HG02973 (cell line): ENCODE measurements at regions not wholly inside any gene's neighbourhood (a gene's known extent, or its start where the extent isn't known, plus 50 kb on each side); places are given as distances from the start of the nearest gene placed in this dataset.
"Not testable (repeated sequence)": the region's sequence is repeated elsewhere in the genome, so short reads cannot be mapped to it uniquely, and the experiment has no call there.

Experiments used
- ATAC-seq: cut with Tn5 transposase; IDR thresholded peaks from one replicate; pipeline ENCODE4 v1.9.1; 2021; ENCODE audit warnings: moderate library complexity; ENCODE audit not compliant: unreplicated experiment

DNA sequence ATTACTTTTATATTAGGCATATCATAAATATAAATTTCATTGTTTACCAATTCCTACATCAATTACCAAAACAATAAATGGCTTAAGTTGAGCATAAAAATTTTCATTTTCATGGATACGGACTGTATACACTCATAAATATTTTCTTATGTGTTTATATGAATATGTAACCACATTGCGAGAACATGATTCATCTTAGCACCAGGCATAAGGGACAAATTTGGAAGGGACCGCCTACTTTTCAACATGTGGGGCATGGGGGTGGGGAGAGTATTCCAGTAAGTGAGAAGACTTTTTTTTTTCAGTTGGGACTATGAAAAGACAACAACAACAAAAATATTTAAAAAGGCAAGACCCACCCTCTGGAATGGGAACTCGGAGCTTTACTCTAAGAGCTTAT lies 296.1 kb downstream of the RAB38 start:
- no peak for ATAC-seq

DNA sequence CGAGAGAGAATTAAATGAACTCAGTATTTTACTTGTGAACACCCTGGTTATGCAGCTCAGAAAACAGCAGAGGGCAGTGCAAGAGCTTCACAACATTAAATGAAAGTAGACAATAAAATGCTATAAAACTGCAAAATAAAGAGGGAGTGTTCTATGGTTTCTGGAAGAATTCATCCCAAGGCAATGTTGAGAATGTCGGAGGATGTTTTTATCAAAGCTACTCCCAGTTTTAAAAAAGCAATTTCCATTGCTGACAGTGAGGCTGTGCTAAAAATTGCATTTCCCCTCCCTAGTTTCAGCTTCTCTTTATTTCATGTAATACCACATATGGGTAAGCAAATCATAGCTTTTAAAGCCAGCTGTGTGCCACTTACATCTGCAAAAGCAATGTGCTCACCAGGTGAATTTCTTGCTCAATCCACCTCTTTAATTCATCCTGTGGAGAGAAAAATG lies 296.8 kb downstream of the RAB38 start:
- ATAC-seq: no peak

DNA sequence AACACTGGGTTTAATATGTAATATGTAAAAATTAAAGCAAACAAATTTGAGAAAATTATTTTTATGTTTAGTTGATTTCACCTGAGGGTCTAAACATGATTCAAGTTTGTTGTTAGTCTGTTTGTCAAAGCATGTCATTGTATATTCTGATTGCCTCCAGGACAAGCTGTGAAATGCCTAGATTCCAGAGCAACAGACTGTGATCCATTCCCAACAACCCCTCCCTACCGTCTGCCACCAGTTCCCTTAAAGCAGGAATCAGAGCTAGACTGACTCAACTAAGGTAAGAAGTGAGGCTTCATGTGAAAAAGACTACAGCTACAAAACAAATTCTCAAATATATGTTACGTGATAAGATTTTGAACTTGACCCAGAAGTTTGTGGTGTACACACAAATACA lies 304.2 kb downstream of the RAB38 start:
- ATAC-seq: no peak

DNA sequence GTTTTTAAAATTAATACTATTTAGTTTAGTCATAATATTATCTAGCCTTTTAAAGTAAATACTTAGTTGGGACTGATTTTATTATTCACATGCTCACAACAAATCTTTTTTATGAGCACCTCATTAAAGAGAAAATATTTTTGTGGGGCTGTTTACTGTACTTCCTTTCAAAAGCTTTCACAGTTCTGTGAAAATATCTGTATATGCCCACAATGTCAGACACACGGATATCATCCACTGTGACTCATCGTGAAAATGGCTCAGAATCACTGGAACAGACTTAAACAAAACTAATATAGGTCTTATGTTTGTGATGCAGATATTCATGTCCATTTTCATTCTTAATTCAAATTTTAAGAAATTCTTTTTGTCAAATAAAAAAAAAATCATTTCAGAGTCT lies 305.2 kb downstream of the RAB38 start:
- no peak for ATAC-seq

DNA sequence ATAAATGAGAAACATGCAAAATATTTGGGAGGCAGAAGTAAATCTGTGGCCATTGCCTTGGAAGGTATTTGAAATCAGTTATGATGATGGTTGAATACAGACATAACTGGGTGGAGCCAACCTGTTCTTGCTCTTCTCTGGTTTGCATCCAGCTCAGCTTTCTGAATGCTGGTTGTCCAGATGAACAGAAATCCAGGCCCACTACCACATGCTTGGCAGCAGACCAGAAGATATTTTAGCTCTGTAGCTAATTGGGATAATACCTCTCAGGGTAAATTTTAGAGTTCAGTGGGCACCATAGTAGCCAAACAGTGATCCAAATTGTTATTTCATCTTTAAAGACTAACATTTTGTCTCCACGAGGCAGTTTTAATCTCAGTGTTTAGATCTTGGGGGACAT lies 308.3 kb downstream of the RAB38 start:
- ATAC-seq: no peak

DNA sequence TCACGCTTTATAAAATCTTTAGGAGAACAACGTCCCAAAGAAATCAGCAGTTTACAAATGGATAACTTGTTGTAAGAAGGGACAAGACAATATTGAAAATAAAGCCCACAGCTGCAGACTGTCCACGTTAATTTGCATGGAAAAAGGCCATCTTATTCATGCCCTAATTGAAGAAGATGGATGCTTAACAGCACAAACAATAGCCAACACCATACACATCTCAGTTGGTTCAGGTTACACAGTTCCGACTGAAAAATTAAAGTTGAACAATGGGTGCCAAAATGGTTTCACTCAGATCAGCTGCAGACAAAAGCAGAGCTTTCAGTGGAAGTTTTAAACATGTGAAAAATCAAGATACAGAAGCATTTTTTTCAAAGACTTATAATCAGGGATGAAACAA lies 314.2 kb downstream of the RAB38 start:
- ATAC-seq: no peak

DNA sequence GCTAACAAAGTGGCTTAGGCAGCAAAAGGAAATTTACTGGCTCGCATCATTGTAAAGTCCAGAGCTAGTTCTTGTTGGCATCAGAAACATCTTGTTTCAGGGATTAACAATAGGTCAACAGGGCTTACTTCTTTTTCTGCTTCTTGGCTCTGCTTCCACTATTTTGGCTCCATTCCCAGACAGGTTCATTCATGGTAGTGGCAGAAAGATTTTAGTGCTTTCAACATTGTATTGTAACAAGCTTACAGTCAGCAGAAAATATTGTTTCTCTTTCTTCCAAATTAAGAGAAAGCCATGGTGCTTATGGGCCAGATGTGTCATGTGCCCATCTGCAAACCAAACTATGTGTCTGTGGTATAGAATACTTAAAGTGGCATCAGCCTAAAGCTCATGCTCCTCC lies 315.6 kb downstream of the RAB38 start:
- no peak for ATAC-seq

DNA sequence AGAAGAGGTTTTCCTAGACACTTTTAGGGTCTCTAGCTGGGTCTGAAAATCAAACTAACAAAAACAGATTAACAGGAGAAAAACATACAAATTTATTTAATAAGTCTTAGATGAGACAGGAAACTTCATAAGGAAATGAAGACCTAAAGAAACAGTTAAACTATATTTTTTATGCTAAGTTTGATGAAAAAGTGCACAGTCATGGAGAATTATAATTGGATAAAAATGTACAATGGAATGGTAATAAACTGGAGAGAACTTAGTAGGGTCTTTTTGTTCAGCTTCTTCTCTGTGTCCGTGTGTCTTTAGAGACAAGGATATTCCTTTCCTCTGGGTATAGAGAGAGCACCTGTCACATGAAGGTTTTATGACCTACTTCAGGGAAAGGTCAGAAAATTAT lies 323.4 kb downstream of the RAB38 start:
- ATAC-seq: no peak

DNA sequence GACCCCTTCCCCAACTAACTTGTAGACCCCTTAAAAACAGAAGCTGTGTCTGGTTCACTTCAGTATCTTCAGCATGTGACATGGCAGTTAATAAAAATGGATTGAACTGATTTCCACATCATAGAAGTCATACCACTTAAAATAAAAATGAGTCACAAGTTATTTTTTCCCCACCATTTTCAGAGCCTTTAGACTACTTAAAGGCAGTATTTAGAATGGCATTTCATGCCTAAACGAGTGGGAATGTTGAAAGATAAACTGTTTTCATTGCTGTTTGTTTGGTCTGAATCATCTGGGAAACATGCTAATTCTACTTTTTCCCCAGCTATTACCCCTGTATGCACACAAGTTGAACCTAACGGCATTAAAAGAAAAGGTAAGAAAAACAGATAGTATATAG lies 324.0 kb downstream of the RAB38 start:
- no peak for ATAC-seq

DNA sequence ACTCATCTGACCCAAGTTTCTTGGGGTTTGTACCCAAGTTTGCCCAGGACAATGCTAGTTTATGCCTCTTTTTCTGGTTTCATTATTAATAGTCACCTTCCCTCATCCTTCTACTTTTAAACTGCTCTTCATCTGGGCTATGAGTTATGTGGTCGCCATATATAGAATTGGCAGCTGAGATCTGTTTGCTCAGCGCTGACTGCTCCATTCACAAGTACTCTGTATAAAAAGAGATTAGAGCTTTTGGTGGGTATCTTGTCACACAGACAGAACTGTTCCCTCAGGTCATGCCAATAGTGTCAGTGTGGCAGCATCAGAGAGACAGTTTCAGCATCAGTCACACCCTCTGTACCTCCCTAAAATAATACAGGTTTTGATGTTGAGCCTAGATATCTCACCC lies 326.0 kb downstream of the RAB38 start:
- ATAC-seq: no peak

DNA sequence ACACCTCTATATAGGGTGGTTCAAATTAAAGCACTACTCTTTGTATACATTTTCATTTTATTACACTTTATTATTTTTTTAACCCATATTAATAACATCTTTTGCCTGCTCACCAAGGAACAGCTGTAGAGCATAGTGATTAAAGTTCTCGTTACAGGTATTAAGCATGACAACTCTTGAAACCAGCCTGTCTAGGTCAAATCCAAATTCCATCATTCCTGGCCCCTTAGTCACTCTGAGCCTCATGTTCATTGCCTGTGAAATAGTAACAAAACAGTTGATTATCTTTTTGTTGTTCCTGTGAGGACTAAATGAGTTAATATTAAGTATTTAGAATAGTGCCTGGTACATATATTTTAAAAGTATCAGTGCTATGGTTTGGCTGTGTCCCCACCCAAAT lies 334.5 kb downstream of the RAB38 start:
- no peak for ATAC-seq

DNA sequence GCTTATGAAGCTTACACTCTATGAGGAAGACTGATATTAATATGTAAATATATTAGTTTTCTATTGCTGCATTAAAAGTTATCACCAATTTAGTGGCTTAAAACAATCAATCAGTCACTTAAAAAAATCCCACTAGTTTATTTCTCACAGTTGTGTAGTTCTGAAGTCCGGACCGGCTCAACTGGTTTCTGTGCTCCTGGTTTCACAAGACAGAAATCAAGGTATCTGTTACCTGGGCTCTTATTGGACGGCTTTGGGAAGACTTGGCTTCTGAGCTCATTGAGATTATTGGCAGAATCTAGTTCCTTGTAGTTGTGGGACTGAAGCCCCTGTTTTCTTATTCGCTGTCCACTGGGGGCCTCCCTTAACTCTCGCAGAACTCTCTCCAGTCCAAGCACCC lies 343.0 kb downstream of the RAB38 start:
- no peak for ATAC-seq

DNA sequence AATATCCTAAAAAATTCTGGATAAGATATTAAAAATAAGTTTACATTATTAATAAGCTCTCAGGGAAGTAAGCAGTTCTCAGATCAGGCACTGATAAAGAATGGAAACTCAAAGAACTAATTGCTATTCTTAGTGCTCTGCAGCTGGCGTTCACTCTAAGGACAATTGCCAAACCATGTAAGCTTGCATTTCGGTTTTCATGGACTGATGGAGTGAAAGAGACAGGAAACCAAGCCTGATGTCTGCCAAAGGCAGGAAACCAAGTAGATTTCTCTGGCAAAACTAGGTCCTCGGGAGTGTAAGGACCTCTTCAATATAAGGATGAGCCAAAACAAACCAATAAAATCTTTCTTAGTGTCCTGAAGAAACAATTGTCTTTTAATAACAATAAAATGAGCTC lies 355.2 kb downstream of the RAB38 start:
- ATAC-seq: no peak

DNA sequence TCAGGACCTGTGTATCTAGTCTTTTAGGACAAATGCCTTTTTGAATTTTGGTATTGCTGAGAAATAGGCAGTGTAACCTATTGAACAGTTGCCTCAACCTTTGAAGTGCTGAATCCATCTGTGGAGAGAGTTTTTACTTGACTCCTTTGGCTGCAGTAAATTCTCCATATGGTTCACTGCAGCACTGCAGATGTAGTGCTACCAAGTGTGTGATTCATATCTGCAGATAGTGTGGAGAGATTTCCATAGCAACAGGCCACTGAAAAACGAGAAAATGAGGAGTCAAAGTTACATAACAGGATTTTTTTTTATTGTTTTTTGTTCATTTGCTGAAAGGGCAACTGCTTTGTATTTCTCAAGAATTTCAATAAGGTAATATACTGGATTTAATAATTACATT lies 356.1 kb downstream of the RAB38 start:
- no peak for ATAC-seq

DNA sequence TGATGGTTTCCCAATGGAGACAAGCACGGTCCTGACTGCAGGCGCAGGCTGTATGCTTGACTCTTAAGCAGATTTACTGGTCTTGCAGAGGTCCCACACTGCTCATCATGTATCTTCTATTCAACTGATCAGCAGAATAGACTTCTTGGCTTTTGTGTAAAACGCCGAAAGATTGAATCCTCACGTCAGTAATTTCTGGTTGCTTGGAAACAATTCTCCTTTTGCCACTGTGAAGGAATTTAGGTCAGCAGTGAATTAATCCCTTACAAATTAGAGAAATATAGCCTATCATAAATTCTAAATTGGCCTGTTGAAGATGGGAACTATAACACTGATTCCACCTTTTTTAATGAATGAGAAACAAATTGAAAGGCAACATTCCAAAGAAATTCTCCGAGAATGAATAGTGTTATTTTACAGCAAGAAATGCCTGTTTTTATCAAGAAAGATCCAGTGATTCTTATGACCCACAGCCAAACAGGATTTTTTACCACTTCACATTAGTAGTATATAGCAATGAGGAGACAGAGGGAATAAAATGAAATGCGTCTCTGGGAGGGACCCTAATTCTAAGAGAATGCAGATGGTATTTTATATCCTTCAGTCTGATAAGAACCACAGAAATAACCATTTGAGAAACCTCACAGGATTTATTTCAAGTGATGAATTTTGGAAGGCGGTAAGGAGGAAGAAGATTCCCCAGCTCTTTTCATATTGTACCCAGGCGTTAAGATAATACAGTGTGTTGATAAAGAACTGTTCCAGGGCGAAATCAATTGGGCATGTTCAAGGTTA lies 362.5 kb downstream of the RAB38 start:
- ATAC-seq: no peak

DNA sequence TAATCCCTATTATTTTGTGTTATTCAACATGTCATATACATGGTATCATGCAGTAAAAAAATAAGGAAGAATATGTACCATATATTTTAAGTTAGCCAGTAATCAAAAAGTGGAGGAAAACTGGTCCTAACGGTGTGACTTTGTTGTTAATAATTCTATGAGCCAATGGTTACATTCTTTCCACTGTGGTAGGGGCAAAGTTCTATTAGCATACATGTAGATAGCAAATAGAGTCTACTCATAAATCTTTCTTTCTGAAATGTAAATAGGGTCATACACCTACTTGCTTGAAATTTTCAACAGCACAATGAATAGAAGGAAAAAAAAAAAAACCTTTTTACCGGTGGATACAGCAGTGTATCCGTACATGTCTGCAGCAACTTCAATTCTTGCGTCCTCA lies 364.8 kb downstream of the RAB38 start:
- ATAC-seq: no peak

DNA sequence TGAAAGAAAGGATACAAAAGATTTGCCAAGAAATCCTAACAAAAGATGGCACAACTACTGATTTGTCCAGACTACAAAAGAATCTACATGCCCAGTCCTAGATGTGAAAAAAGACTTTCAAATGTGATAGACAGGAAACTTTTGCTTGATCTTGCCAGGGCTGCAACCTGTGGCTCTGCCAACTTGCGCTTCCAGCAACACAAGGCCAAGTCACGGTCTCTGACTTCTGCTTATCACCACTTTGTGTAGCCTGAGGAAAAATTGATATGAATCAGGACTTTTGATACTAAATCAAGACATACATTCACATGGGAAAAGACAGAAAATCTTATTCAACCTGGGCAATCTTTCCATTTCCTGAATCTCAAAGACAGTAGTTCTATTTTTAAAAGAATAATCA lies 366.0 kb downstream of the RAB38 start:
- no peak for ATAC-seq

DNA sequence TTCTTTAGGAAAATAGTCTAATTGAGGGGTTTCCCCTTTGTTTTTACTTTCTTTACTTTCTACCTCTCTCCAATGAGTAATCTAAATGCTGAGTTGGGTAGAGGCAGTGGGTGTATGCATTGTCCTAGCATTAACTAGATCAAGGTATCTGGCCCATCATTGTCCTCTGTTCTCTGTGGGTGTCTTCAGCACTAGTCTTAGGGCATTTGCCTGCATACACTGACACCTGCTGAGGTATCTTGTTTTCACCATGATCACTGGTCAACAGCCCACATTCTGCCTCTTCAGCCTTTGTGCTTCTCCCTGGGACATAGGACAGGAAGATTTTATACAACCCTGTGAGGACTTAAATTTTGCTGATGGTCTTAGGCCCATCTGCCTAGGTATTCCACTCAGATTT lies 371.1 kb downstream of the RAB38 start:
- ATAC-seq: no peak

DNA sequence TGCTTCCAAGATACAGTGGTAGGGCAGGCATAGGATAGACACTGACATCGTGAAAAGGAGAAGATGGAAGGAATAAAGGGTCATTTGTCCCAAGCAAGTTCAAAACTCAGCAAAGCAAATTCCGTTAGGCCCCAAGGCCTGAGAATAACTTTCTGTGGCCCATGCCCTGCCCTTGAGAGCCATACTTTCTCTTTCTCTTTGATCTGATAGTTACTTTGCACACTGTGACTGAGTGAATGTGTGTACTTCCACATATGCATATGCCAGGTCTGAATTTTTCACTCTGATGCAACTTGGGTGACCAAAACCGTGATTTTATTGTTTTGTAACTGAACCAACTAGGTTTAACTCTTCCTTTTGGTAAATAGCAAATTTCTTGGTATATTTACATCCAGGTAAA lies 371.5 kb downstream of the RAB38 start:
- no peak for ATAC-seq

DNA sequence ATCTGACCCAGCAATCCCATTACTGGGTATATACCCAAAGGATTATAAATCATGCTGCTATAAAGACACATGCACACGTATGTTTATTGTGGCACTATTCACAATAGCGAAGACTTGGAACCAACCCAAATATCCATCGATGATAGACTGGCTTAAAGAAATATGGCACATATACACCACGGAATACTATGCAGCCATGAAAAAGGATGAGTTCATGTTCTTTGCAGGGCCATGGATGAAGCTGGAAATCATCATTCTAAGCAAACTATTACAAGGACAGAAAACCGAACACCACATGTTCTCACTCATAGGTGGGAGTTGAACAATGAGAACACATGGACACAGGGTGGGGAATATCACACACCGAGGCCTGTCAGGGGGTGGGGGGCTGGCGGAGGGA lies 390.4 kb downstream of the RAB38 start:
- ATAC-seq: not testable (repeated sequence)

DNA sequence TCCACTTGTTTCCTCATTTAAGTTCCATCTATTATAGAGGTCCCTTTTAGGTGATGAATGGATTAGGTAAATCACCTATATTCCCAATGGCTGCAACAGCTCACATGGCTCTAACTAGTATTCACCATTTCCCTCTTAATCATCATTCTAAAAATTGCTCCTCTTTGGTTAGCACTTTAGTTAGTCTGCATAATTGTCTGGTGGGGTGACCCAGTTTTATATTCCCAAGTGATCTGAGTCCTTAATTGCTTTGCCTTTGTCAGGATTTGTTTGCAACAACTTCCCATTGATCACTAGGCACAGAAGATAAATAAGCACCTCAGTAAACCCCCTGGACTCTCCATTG lies 395.2 kb downstream of the RAB38 start:
- ATAC-seq: no peak

DNA sequence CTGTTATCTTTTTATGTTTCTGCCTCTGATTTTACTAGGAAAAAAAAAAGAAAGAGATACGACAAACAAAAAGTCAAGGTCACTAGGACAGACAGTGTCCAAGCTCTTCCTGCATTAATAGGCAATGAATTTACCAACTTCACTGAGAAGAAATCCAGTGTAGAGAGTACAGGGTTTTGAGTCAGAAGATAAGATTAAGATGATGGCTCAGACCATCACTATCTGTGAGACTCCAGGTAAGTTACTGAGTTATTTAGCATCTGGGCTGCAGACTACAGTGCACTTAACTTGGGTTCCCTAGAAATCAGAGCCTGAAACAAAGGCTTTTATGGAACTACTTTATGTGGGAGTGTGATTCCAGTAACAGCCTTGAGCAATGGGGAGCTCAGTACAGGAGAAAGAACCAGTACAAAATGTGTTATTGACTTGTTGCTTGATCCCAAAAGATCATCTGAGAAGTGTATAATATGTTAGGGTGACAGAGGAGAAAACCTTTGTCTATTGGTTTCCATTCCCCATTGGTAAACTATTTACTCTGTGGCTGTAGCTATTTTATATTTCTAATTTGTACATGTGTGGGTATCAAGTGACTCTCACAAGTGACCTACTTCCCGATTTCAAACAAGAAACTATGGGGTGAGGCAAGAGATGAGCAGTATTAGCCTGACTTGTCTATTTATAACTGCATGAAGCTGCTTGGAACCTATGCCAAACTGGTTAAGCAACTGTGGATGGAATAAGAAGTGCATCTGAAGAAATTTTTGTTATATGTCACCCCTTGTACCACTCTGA lies 395.8 kb downstream of the RAB38 start:
- no peak for ATAC-seq

DNA sequence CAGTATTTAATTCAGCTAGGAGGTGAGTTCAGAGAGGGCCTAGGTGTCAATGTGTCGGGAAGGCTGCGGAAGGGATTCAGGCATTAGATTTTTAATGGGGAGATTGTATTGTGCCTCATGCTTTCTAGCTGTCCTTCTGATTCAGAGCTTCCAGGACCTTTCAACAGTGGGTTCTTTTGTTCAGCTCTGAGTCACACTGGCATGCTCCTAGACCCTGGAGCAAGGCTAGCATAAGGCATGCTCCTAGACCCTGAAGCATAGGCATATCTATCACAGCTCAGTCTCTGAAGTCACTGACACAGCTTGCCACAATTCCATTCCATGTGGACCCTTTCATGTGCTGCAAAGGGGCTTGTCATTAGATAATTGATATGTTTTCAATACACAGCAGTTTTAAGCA lies 396.9 kb downstream of the RAB38 start:
- no peak for ATAC-seq
